ENCODE measurements at regions not wholly inside any gene's neighbourhood (a gene's known extent, or its start where the extent isn't known, plus 50 kb on each side); places are given as distances from the start of the nearest gene placed in this dataset.

- Histone ChIP-seq H2AFZ (ENCODE audit: low read depth, low read length) (no peak overlapping the region), H3K79me2 (ENCODE audit: low read length) (no peaks in the 10 kb centered on the region), H3K36me3 (replicated peaks; ENCODE audit: low read depth, low read length) (no peaks in the 10 kb centered on the region), H3K27ac (ENCODE audit: low read length) (no peak overlapping the region), H4K20me1 (ENCODE audit: insufficient read depth, low read length) (no peaks in the 10 kb centered on the region), H3K9ac (ENCODE audit: low read length) (no peak overlapping the region), H3K27me3 (ENCODE audit: low read depth, low read length) (peaks cover 29% of the 10 kb centered on the region), H3K4me1 (ENCODE audit: low read length) (no peaks in the 10 kb centered on the region), H3K4me3 (ENCODE audit: low read length) (no peak overlapping the region), H3K4me2 (ENCODE audit: low read length) (no peak overlapping the region), H3K9me3 (ENCODE audit: insufficient read depth, low read length) (no peaks in the 10 kb centered on the region)
- TF ChIP-seq EZH2phosphoT487 (IDR thresholded peaks at IDR 0.05; ENCODE audit: low read depth) = no peak
- TF ChIP-seq CTCF (IDR thresholded peaks at IDR 0.05; ENCODE audit: low read depth, low read length) = no peak
Measured at GRCh38 chr15:61501815-61502389, 272.8 kb upstream of the RORA start.

- TF ChIP-seq EZH2phosphoT487 (IDR thresholded peaks at IDR 0.05; ENCODE audit: low read depth) (no peak), CTCF (IDR thresholded peaks at IDR 0.05; ENCODE audit: low read depth, low read length) (no peak)
- no peaks in the 10 kb centered on the region for H3K79me2 ChIP-seq (ENCODE audit: low read length)
- no peak overlapping the region for H3K9ac ChIP-seq (ENCODE audit: low read length)
- no peaks in the 10 kb centered on the region for H4K20me1 ChIP-seq (ENCODE audit: insufficient read depth, low read length)
- H3K36me3 ChIP-seq (replicated peaks; ENCODE audit: low read depth, low read length) = no peaks in the 10 kb centered on the region
- H3K27me3 ChIP-seq (ENCODE audit: low read depth, low read length) = peaks cover 37% of the 10 kb centered on the region
- H3K4me3 ChIP-seq (ENCODE audit: low read length) = no peak overlapping the region
- H3K4me2 ChIP-seq (ENCODE audit: low read length) = no peak overlapping the region
- no peak overlapping the region for H2AFZ ChIP-seq (ENCODE audit: low read depth, low read length)
- H3K4me1 ChIP-seq (ENCODE audit: low read length) = no peaks in the 10 kb centered on the region
- no peak overlapping the region for H3K27ac ChIP-seq (ENCODE audit: low read length)
- H3K9me3 ChIP-seq (ENCODE audit: insufficient read depth, low read length) = no peaks in the 10 kb centered on the region
Measured at GRCh38 chr15:61500951-61501620, 272.0 kb upstream of the RORA start.

- Histone ChIP-seq H3K27ac (ENCODE audit: low read length) (no peak overlapping the region), H2AFZ (ENCODE audit: low read depth, low read length) (no peak overlapping the region), H3K9ac (ENCODE audit: low read length) (no peak overlapping the region), H3K36me3 (replicated peaks; ENCODE audit: low read depth, low read length) (no peaks in the 10 kb centered on the region), H3K4me1 (ENCODE audit: low read length) (no peaks in the 10 kb centered on the region), H3K4me3 (ENCODE audit: low read length) (no peak overlapping the region), H3K4me2 (ENCODE audit: low read length) (no peak overlapping the region), H4K20me1 (ENCODE audit: insufficient read depth, low read length) (no peaks in the 10 kb centered on the region), H3K27me3 (ENCODE audit: low read depth, low read length) (peaks cover 38% of the 10 kb centered on the region), H3K9me3 (ENCODE audit: insufficient read depth, low read length) (no peaks in the 10 kb centered on the region), H3K79me2 (ENCODE audit: low read length) (no peaks in the 10 kb centered on the region)
- TF ChIP-seq CTCF (IDR thresholded peaks at IDR 0.05; ENCODE audit: low read depth, low read length) (no peak), EZH2phosphoT487 (IDR thresholded peaks at IDR 0.05; ENCODE audit: low read depth) (no peak)
Measured at GRCh38 chr15:61500523-61500922, 271.4 kb upstream of the RORA start.

GRCh38 chr15:61499376-61499775 lies 270.3 kb upstream of the RORA start:
- no peak overlapping the region for H3K9ac ChIP-seq (ENCODE audit: low read length)
- H3K9me3 ChIP-seq (ENCODE audit: insufficient read depth, low read length) = no peaks in the 10 kb centered on the region
- no peaks in the 10 kb centered on the region for H3K36me3 ChIP-seq (replicated peaks; ENCODE audit: low read depth, low read length)
- no peak overlapping the region for H3K27ac ChIP-seq (ENCODE audit: low read length)
- H4K20me1 ChIP-seq (ENCODE audit: insufficient read depth, low read length) = no peaks in the 10 kb centered on the region
- TF ChIP-seq EZH2phosphoT487 (IDR thresholded peaks at IDR 0.05; ENCODE audit: low read depth) = no peak
- no peak for TF ChIP-seq CTCF (IDR thresholded peaks at IDR 0.05; ENCODE audit: low read depth, low read length)
- H3K4me1 ChIP-seq (ENCODE audit: low read length) = no peaks in the 10 kb centered on the region
- H3K4me3 ChIP-seq (ENCODE audit: low read length) = no peak overlapping the region
- no peak overlapping the region for H2AFZ ChIP-seq (ENCODE audit: low read depth, low read length)
- peaks cover 38% of the 10 kb centered on the region for H3K27me3 ChIP-seq (ENCODE audit: low read depth, low read length)
- no peaks in the 10 kb centered on the region for H3K79me2 ChIP-seq (ENCODE audit: low read length)
- H3K4me2 ChIP-seq (ENCODE audit: low read length) = no peak overlapping the region

All from OCI-LY3 (cell line).